Caki2 (cell line): ENCODE measurements at regions not wholly inside any gene's neighbourhood (a gene's known extent, or its start where the extent isn't known, plus 50 kb on each side); places are given as distances from the start of the nearest gene placed in this dataset.
"Not testable (repeated sequence)": the region's sequence is repeated elsewhere in the genome, so short reads cannot be mapped to it uniquely, and the experiment has no call there.

Experiments
- DNase-seq: peaks from one replicate; pipeline ENCODE4 v3.0.0-alpha.2; 2015; ENCODE audit warnings: low read depth
- in situ Hi-C: cut with HindIII; loops from 2 replicates; pipeline ENCODE4 v1.10.0; 2016; ENCODE audit warnings: low sequenced_read_pairs, low pct_unique_long_range_greater_than_20kb, mixed read lengths

DNA sequence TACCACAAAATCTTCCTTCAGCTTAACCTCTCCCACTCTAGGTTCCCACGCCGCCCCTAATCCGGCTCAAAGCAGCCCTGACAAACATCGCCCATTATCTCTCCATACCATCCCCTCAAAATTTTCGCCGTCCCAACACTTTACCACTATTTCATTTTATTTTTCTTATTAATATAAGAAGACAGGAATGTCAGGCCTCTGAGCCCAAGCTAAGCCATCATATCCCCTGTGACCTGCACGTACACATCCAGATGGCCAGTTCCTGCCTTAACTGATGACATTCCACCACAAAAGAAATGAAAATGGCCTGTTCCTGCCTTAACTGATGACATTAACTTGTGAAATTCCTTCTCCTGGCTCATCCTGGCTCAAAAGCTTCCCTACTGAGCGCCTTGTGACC, 243.4 kb upstream of the PROK2 start:
- in situ Hi-C loops, DNase-seq: not testable (repeated sequence)

DNA sequence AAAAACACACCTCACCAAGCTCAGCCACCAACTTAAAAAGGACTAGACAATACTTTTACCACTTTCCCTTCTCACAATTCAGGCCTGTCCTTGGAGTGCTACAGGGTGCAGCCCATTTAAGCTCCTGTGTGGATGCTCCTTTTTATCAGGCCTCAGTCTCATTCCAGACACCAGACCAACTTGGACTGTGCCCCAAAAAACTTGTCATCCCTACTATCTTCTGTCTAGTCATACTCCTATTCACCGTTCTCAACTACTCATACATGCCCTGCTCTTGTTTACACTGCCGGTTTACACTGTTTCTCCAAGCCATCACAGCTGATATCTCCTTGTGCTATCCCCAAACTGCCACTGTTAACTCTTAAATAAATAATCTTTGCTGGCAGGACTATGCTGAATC, 242.8 kb upstream of the PROK2 start:
- DNase-seq, in situ Hi-C loops: not testable (repeated sequence)

DNA sequence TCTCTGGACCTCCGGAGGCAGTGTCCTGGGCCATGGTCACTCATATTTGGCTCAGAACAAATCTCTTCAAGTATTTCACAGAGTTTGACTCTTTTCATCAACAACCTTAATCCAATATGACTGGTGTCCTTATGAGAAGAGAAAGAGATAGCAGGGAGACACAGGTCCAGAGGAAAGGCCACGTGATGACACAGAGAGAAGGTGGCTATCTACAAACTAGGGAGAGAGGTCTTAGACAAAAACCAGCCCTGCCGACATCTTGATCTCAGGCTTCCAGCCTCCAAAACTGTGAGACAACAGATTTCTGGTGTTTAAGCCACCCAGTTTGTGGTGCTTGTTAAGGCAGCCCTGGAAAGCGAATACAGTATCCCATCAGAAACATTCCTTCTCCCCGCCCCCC, 237.1 kb upstream of the PROK2 start:
- in situ Hi-C loops = no loop called here

DNA sequence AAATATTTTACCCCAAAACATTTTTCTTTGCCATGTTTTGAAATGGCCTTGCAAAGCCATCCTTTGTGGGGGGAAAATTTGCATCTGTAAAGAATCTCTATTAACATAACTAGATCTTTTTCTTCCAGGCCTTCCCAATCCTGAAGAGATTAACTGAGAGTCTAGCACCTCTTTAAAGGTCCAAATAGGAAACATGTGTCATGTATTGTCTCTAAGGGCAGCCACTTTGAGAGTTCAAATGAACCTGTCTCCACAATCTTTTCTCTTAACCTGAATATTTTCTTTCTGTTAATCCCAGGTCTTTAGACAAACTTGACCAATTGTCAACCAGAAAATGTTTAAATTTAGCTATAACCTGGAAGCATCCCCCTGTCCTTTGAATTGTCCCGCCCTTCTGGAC, 236.6 kb upstream of the PROK2 start:
- DNase-seq = no peak
- in situ Hi-C loops = no loop called here

More for the DNA sequence above, 237.1 kb upstream of the PROK2 start:
- DNase-seq = no peak

DNA sequence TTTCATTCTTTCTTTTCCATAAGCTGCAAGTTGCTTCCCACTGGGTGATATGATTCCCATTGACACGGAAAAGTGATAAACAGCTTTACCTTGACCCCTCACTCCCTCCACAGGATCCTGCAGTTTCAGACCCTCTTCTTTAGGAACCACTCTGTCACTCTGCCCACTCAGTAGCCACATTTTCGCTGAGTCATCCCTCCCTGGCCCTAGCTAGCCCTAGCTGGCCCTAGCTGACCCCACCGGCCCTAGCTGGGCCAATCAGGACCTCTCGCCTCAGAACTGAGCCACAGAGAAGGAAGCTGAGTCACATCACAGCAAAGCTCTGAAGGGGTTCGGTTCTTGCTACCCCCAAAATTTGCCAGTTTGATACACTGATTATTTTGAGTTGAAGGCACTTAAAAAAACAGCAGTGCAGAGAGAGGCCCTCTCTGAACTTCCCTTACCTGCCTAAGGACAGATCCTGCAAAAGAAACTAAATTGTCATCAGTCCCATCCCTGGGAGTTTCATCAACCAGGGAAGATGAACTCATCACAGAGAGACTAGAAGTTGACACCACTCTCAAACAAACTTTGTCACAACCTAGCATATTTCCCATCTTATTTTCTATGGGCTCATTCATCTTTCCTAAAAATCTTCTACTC, 233.5 kb upstream of the PROK2 start:
- in situ Hi-C loops = no loop called here
- DNase-seq = no peak

DNA sequence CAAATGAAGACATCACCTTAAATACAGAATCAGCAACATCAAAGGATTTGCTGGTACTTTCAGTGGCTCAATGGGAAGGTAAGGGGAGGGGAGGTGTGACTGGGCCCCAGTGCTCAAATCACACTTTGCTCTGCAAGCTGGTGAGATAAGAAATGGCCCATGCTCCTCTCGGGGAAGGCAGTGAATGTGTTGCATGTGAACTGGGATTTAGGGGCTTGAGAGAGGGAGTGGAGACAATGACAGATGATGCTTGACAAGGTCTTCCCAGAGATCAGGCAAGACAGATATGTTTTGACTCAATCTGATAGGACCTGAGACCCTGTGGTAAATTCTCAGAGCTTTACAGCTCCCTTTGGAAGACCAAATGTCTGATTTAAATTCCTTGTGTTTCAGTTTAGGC, 233.0 kb upstream of the PROK2 start:
- in situ Hi-C loops = no loop called here

DNA sequence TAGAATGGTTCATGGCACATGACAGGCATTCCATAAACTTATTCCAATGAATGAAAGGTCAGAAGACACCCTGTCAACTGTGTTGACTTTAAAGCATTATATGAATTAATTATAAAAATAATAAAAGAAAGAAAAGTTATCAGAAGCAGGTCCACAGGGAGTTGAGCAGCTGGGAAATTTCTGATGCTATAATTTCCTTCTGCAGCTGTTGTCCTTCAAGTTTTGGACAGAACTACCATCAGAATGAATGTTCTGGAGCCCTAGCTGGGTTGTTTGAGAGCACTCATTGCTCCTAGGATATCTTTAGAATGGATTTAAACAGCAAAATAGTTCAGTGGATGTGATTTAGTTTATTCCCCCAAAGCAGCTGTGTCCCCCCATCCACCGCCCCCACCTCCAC, 232.4 kb upstream of the PROK2 start:
- DNase-seq = no peak
- in situ Hi-C loops = no loop called here

More for the DNA sequence above, 233.0 kb upstream of the PROK2 start:
- DNase-seq = no peak

DNA sequence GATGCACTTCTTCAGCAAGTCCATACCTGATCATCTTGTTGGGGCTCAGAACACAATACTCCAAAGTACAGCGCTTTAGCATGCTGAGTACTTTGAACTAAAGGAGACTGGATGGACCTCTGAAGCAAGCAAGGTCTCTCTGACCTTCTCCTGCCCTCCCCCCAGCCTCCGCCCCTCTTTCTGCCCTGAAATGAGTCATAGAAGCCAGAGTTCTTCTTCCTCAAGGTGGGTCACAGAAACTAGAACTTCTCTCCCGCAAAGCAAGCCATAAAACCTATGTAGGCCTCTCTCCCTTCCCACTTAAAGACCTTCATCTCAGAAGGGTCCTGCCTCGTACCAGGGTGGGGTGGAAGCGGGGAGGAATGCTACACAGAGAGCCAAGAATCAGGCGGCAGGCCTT, 230.5 kb upstream of the PROK2 start:
- in situ Hi-C loops = no loop called here
- DNase-seq = no peak

DNA sequence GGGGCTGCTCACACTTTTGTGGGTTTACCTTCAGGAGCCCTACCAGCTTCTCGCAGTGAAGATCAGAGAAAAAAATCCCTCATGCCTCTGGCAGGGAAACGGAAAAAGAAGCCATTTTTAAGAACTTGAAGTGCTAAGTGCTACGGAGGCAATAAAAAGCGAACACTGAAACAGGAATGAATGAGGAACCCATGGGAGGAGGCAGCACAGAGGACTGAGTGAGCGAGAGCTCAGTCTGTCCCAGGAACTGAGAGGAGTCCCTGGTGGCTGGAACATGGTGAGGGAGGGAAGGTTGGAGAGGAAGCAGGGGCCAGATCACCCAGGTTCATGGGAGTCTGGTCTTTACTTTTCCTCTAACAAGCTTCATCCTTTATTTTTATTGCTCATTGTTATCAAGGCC, 228.1 kb upstream of the PROK2 start:
- in situ Hi-C loops = no loop called here
- DNase-seq = no peak

DNA sequence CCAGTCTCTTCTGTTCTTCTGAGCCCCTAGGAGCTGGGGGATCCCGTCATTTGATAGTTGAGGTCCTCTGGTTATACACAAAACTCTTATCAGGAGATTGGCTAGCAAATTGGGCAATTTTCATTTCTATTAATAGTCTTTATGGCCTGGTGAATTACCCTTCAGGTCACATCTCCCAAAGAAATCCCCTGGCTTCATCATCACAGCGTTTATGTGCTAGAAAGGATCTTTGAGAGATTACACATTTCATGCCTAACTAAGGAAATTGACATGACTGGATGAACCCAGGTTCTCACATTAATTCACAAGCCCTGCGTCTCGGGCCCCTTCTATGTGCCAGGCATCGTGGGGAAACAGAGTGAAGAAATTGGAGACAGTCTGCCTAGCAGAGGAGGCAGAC, 227.4 kb upstream of the PROK2 start:
- no peak for DNase-seq
- in situ Hi-C loops = no loop called here

DNA sequence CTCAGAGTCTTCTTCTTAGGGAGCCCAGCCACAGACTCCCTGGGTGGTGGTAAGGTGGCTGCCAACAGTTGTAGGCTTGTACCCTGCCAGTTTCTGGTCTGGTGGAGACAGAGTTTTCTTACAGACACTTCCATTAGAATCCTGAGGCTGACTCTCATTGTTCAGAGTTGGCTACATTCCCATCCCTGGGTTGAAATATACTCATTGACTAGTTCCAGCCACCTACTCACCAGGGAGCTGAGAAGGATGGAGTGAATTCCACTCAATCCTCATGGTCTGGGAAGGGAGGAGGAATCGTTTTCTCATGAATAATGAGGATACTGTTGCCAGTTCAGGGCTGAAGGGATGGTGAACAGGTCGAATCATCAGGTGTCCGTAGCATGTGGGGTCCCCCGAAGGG, 226.5 kb upstream of the PROK2 start:
- no peak for DNase-seq
- in situ Hi-C loops = no loop called here

DNA sequence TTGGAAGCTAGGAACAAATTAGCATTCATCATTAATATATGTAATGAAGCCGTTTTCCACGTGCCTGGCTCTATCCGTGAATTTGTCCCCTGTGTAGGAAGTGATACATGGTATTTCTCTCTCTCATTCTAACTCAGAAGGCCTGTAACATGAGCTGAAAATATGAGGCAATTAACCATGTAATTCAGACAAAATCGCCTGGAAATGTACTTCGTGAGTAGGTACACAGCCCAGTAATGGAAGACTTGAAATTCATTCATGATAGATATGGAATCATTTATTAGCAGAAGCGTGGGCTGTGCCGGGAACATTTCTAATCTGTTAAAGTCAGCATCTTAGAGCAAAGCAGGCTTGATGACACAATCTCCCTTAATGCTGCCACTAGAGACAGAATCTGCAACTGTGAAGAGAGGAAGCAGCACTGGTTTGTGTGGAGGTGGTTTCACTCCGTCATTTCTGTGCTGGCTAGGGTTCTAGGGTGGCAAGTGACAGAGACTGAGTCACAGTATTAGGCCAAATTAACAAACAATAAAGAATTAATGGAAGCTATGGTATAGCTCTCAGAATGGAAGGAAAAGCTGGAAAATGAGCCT, 225.0 kb upstream of the PROK2 start:
- no peak for DNase-seq
- in situ Hi-C loops = no loop called here

DNA sequence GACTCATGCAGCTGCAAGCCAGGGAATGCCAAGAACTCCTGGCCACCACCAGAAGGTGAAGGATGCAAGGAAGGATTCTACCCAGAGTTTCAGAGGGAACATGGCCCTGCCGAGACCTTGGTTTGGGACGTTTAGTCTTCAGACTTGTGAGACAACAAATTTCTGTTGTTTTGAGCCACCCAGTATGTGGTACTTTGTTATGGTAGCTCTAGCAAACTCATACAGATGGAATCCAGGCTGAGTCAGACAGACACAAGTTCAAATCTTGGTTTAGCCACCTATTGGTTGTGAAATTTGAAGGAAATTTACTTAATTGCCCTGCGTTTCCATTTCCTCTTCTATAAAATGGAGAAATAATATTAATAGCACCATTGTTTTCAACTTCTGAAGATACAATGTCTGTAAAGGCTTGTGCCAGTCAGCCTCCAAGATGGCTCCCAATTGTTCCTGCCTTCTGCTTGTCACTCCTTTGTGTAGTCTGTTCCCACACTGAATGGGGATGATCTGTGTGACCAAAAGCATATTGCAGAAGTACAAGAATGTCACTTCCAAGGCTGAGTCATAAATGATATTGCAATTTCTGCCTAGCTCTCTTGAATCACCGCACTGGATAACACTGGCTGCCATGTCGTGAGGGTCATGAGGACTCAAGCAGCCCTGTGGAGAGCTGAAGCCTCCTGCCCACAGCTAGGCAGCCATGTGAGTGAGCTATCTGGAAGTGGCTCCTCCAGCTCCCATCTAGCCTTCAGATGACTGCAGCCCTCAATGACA, 223.5 kb upstream of the PROK2 start:
- no peak for DNase-seq
- in situ Hi-C loops = no loop called here

DNA sequence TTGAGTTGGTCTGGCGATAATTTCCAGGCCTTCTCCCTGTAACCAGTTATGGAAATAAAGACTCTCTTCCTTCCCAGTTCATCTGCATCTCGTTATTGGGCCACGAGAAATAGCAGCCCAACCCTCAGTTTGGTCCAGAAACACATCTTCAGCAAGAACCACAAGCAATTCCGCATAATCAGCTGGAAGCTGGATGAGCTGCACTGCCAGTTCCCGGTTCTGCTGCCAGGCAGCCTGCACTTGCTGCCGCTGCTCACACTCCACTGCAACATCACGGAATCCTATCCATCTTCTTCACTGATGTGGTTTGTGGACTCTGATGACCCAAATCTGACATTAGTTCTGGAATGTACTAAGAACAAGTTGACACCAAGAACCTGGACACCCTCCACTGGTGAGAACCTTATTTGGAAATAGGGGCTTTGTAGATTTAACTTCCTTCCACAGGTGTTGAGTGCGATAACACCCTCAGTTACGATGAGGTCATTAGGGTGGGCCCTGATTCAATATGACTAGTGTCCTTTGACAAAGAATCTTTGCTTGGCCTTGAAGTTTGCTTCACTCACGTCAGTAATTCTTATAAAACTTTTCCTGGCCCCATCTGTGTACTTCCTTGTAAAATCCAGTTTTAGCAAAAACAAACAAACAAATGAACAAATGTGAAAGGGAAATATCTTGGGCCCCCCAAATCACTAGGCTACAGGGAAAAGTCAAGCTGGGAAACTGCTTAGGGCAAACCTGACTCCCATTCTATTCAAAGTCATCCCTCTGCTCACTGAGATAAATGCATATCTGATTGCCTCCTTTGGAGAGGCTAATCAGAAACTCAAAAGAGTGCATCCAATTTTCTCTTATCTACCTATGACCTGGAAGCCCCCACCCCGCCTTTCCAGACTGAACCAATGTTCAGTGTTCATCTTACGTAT, 221.9 kb upstream of the PROK2 start:
- no peak for DNase-seq
- in situ Hi-C loops = no loop called here

DNA sequence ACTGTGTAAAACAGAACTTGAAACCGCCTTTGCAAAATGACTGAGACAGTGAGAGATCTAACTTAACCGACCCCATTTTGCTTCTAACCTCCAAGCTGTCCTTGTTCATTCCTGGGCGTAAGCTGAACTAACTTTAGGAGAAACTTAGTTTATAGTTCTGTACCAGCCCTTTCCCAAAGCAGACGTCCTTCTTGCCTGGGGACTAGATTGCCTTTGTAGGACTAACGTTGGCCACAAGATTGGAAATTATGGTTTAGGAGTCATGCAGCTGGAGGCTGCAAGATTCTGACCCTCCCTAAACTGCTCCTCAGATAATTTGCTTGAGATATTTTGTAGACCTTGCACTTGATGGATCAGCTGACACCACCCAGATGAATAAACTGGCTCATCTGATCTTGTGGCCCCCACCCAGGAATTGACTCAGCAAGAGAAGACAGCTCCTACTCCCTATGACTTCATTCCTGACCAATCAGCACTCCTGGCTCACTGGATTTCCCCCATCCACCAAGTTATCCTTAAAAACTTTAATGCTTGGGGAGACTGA, 219.9 kb upstream of the PROK2 start:
- in situ Hi-C loops = no loop called here
- no peak for DNase-seq

DNA sequence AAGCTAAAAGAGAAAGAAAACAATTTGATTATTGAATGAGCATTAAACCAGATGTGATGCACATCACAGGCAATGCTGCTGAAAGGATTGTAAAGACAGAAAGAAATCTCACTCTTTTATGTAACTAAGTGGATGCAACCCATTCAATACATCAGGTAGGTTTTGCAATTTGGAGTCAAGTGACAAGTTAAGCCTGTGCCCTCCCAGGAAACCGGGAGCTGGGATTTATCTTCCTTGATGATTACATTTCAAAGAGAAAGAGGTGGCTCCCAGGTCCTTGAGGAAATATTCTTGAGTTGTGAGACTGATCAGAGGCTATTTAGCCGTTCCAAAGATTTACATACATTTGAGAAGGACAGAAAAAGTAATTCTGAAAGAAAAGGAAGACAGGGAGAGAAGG, 219.0 kb upstream of the PROK2 start:
- in situ Hi-C loops = no loop called here
- no peak for DNase-seq

DNA sequence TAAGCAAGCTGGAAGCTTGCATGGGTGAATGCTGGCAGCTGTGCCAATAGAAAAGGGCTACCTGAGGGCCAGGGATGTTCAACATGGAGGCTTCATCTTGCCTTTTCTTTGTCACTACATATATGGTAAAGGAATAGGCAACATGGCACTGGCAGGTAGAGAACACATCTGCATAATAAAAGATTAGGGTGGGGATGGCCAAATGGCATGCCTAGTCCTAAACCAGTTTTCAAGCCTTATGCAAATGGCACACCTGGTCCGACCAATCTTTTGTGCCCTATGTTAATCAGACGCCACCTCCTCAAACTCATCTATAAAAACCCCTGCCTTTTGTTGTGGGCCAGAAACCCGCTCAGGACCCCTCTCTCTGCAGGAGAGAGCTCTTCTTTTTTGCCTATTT, 216.8 kb upstream of the PROK2 start:
- DNase-seq = no peak
- in situ Hi-C loops = no loop called here

DNA sequence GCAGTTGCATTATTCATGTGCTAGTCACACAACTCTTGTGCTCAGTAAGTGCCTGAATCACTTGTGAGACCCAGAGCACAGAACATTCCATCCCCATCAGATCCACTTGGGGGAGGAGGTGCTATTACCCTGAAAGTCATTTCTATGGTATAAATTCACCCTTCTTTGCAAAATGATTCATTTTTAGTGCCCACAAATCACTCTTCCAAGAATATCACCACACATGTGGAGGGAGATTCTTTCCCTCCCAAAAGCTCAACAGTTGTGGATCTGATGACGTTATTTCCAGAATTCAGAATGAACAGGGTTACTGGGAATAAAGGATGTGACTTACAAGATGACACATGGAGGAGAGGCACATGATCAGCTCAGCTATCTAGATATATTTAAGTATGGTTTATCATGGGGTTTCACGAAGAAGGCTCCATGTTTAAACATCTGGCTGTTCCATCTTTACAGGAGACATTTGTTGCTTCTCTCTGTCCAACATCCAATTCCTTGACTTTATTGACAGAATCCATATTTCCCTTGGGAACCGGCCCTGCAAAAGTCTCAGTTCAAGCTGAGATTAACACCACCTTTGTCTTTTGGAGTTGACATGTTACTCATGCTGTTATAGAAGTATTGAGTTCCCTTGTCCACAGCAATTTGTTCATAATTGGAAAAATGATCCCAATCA, 214.2 kb upstream of the PROK2 start:
- DNase-seq = no peak

More for the DNA sequence above, 214.2 kb upstream of the PROK2 start:
- in situ Hi-C loops = no loop called here
